Type B pancreatic cell (in vitro differentiated cells): ENCODE measurements at regions not wholly inside any gene's neighbourhood (a gene's known extent, or its start where the extent isn't known, plus 50 kb on each side); places are given as distances from the start of the nearest gene placed in this dataset.

Experiments used
- DNase-seq: peaks from one replicate; pipeline ENCODE4 v3.0.0; 2021; ENCODE audit warnings: mixed read lengths; ENCODE audit not compliant: unreplicated experiment; ENCODE audit errors: extremely low spot score
- H3K27ac Mint-ChIP-seq: 2 replicates; pipeline ENCODE4 v1.8.0; 2021; ENCODE audit warnings: mild to moderate bottlenecking, mixed read lengths
- H3K27me3 Mint-ChIP-seq: 2 replicates; pipeline ENCODE4 v1.8.0; 2021; ENCODE audit warnings: mixed read lengths
- H3K36me3 Mint-ChIP-seq: 2 replicates; pipeline ENCODE4 v1.8.0; 2021; ENCODE audit warnings: mixed read lengths
- H3K4me1 Mint-ChIP-seq: one replicate; pipeline ENCODE4 v1.8.0; 2021; ENCODE audit warnings: mixed read lengths; ENCODE audit not compliant: unreplicated experiment
- H3K4me3 Mint-ChIP-seq: 2 replicates; pipeline ENCODE4 v1.8.0; 2021; ENCODE audit warnings: mild to moderate bottlenecking, mixed read lengths
- H3K9me3 Mint-ChIP-seq: 2 replicates; pipeline ENCODE4 v1.8.0; 2021; ENCODE audit warnings: mixed read lengths
- CTCF ChIP-seq: fragments of 200-600 bp; sonication (generic); conservative IDR thresholded peaks from 2 replicates; pipeline ENCODE4 v1.5.0; 2021; ENCODE audit warnings: antibody characterized with exemption, mild to moderate bottlenecking

GRCh38 chr2:180111901-180112300 lies 104.8 kb upstream of the CWC22 start:
- peaks cover 8% of the 10 kb centered on the region for H3K4me1 Mint-ChIP-seq
- no peak overlapping the region for H3K4me3 Mint-ChIP-seq
- H3K27me3 Mint-ChIP-seq = peaks cover 3% of the 10 kb centered on the region
- no peak overlapping the region for H3K27ac Mint-ChIP-seq
- H3K36me3 Mint-ChIP-seq = no peaks in the 10 kb centered on the region
- no peak for DNase-seq
- no peaks in the 10 kb centered on the region for H3K9me3 Mint-ChIP-seq
- no peak for TF ChIP-seq CTCF

GRCh38 chr2:180110469-180110868 lies 103.4 kb upstream of the CWC22 start:
- peaks cover 3% of the 10 kb centered on the region for H3K27me3 Mint-ChIP-seq
- peaks cover 5% of the 10 kb centered on the region for H3K4me1 Mint-ChIP-seq
- no peak overlapping the region for H3K27ac Mint-ChIP-seq
- no peak for TF ChIP-seq CTCF
- DNase-seq = no peak
- no peaks in the 10 kb centered on the region for H3K36me3 Mint-ChIP-seq
- no peak overlapping the region for H3K4me3 Mint-ChIP-seq
- no peaks in the 10 kb centered on the region for H3K9me3 Mint-ChIP-seq

- DNase-seq = no peak
- no peaks in the 10 kb centered on the region for H3K27me3 Mint-ChIP-seq
- H3K27ac Mint-ChIP-seq = no peak overlapping the region
- H3K36me3 Mint-ChIP-seq = no peaks in the 10 kb centered on the region
- no peaks in the 10 kb centered on the region for H3K9me3 Mint-ChIP-seq
- no peak overlapping the region for H3K4me3 Mint-ChIP-seq
- no peaks in the 10 kb centered on the region for H3K4me1 Mint-ChIP-seq
- no peak for TF ChIP-seq CTCF
Measured at GRCh38 chr2:180101846-180102245, 94.7 kb upstream of the CWC22 start.

- no peaks in the 10 kb centered on the region for H3K4me1 Mint-ChIP-seq
- H3K4me3 Mint-ChIP-seq = no peak overlapping the region
- no peaks in the 10 kb centered on the region for H3K27me3 Mint-ChIP-seq
- H3K27ac Mint-ChIP-seq = no peak overlapping the region
- DNase-seq = no peak
- no peak for TF ChIP-seq CTCF
- no peaks in the 10 kb centered on the region for H3K36me3 Mint-ChIP-seq
- no peaks in the 10 kb centered on the region for H3K9me3 Mint-ChIP-seq
Measured at GRCh38 chr2:180099308-180099707, 92.2 kb upstream of the CWC22 start.

GRCh38 chr2:180085144-180085543 lies 78.0 kb upstream of the CWC22 start:
- Mint-ChIP-seq H3K4me1 (no peaks in the 10 kb centered on the region), H3K36me3 (no peaks in the 10 kb centered on the region), H3K9me3 (peaks cover 14% of the 10 kb centered on the region), H3K4me3 (no peak overlapping the region), H3K27ac (no peak overlapping the region), H3K27me3 (peaks cover 4% of the 10 kb centered on the region)
- no peak for DNase-seq
- no peak for TF ChIP-seq CTCF

GRCh38 chr2:180077295-180077906 lies 70.3 kb upstream of the CWC22 start:
- peaks cover 17% of the 10 kb centered on the region for H3K9me3 Mint-ChIP-seq

More at GRCh38 chr2:180077295-180077906, 70.3 kb upstream of the CWC22 start:
- Mint-ChIP-seq H3K4me1 (no peaks in the 10 kb centered on the region), H3K27ac (no peak overlapping the region), H3K36me3 (no peaks in the 10 kb centered on the region), H3K27me3 (no peaks in the 10 kb centered on the region), H3K4me3 (no peak overlapping the region)
- DNase-seq = no peak
- peak; percentile 80 for TF ChIP-seq CTCF
